Heart left ventricle (tissue), 13 donors: ENCODE measurements at regions not wholly inside any gene's neighbourhood (a gene's known extent, or its start where the extent isn't known, plus 50 kb on each side); places are given as distances from the start of the nearest gene placed in this dataset.

ENCODE experiments used
- CTCF ChIP-seq, 12 donors: fragments of 200-600 bp; sonication (generic) in 4 of 12; IDR thresholded peaks; one replicate each; pipeline versions ENCODE4 v1.5.0 to v1.8.0; 2018 to 2022; ENCODE audit warnings: antibody characterized with exemption in 12 of 12, mild to moderate bottlenecking in 5 of 12
- POLR2A ChIP-seq, 2 donors: fragments of 450-650 bp; IDR thresholded peaks; one replicate each; pipeline ENCODE4 v1.6.1; 2017; ENCODE audit warnings: antibody characterized with exemption in 2 of 2, mild to moderate bottlenecking in 2 of 2, moderate library complexity in 2 of 2
- donor health status: ischemic (EF 13 %, LVEDD 7.1; RV severe dilation, severe dysfunction).
- donor health status: DM: no; HTN: yes; CAD: no.
- donor health status: DM: no; HTN: no; CAD: no.
- donor health status: ischemic (EF 25% LVEDD 6.9; RV normal size, moderate dysfunction).
- donor health status: ischemic (EF 25% LVEDD 5.7; RV mildly dilated, moderate dysfunction).
- donor health status: ischemic (EF 35%, LVEDD 5.7; RV mildly dilated, moderate dysfunction).
- donor health status: nonischemic (EF 11% LVEDD 7.7; RV severe dilation, severe dysfunction).
- donor health status: DM: yes; HTN: yes; CAD: no.
- donor health status: PGD.
- donor health status: ischemic (EF 29% LVEDD 5.4; RV normal size, mild dysfunction).
- donor health status: nonischemic (EF 23%, LVEDD 6.1; RV moderate dilation, normal function).

GRCh38 chr15:36448418-36448817, 131.0 kb upstream of the CDIN1 start:
- TF ChIP-seq POLR2A (IDR thresholded peaks at IDR 0.05) (no peak), CTCF (IDR thresholded peaks at IDR 0.05) (no peak)
